ENCODE measurements at regions not wholly inside any gene's neighbourhood (a gene's known extent, or its start where the extent isn't known, plus 50 kb on each side); places are given as distances from the start of the nearest gene placed in this dataset.

DNA sequence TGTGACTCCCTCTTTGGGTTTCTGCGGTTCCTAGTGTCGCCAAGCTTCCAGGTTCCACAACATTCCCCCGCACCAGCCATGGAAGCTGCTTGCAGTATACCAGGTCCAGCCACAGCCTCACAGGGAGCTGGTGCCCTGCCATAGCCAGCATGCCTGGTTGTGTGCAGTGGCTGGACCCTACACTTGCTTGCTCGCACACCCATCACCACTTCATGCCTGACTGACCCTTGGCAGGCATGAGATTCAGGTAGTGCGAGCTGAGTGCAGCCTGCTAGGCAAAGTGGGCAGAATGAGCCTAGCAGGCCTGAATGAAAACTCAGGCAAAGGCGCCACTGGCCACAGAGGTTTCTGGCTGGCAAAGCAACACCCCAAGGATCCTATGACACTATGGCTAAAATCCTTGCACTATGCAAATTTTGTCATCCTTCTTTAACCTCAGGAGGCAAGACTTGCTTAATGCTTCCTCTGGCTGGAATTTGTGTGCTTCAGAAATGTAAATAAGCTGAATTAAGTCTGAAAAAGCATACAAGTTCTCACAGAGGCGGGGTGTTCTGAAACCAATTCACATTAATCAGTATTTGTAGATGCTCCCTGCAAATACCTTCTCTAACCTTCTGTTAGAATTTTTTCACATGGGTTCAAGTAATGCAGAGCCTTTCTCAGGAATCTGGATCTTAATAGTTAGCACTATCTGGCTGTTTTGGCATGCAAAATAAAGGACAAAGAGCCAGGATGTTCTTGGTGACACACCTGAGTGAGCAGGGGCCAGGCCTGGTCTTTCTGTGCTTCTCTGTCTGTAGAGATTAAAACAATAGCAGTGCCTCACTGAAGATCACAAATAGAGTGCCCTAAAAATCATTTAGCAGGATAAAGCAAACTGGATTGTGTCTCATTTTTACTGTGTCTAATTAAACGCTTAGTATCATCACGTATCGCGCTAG is 256.9 kb downstream of the GPATCH2 start:
- DNase-seq, result no peak

DNA sequence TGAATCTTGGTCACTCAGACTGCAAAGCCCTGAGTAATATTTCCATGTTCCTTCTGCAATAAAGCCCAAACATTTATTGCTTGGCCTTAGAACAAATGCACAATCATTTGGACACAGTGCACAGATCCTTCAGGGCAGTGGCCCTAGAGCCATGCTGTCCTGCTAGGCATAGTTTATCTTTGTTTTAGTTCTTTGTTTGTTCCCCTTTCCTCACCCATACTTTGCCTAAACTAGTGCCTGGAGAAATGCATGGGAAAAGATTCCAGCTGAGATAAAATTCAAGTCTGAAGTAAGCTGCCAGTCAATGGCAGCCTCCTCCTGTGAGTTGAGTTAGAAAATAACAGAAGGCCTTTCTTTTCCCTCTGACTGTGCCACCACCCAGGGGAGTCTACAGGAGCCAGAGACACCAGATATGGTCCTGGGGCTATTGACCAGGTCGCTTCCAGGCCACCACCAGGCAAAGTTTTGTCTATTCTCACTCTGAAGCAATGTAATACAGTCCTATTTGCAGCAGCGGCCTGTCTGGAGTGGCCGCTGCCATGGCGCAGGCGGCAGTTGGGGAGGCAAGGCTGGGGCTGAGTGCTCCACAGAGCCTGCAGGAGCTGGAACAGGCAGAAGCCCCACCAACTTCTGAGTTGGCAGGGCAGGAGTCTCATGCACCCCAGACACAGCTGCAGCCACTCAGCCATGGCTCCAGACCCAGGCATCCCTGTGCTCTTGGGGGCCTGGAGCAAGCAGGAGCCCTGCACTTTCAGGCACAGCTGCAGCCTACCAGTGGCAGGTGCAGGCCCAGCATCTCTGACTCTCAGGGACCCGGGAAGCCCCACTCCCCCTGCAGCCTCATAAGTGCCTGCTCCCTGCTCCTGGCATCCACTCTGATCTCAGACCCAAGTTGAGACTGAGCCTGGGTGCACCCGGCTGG is 258.6 kb downstream of the GPATCH2 start:
- DNase-seq, result no peak

DNA sequence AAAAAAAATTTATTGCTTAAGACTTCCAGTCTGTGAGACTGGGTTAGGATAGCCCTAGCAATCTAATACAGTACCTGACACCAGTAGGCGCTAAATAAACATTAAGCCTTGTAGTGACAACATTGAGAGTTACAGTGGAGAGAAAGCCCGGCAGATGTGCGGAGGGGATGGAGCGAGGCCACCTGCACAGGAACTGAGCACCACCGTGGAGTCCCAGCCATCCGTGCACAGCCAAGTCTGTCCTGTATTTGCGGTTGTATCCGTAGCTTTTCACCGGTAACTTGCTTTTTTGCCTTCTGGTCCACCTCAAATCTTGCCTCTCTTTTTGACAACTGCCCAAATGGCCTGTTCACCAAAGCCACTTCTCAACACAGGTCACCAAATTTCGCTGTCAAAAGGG is 260.1 kb downstream of the GPATCH2 start:
- no peak for DNase-seq

DNA sequence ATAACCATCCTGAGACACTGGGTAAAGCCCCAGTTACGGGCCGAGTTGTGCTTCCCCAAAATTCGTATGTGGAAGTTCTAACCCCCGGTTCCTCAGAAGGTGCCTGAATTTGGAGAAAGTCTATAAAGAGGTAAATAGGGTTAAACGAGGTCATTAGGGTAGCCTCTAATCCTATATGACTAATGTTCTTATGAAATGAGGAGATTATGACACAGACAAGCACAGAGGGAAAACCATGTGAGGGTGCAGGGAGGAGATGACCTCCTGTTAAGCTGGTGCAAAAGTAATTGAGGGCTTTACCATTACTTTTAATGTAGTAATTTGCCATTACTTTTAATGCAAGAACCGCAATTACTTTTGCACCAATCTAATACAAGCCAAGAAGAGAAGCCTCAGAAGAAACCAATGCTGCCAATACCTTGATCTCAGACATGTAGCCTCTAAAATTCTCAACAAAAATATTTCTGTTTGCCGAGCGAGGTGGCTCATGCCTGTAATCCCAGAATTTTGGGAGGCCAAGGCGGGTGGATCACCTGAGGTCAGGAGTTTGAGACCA is 260.8 kb downstream of the GPATCH2 start:
- DNase-seq, result no peak

DNA sequence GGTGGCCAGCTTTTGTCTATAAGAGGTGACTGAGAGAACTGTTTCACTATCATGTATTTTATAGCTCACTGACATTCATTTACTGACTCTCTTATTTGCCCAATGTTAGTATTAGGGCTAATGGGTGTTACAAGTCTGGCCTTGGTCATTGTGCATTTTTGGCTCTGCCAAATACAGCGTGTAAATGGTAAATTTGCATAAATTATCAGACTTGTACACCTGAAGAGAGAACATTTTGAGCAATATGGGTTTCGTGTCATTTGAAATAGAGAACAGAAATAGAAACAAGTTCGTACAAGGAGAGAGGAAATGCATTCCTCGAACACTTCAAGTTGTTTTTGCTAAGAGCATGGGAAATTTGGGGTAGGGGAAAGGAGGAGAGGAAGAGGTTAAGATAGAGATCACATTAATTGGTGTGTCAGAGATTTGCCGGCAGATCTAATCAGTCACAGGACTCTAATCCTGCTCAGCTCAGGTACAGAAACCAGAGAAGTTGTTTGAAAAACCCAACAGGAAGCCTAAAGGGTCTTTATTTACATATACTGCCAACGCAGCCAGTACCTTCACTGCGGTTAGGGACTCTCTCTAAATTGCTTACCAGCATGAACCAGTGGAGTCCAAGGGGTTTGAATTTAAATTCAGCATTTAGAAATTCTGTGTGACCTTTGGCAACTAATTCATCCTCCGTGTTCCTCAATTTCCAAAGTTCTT is 261.5 kb downstream of the GPATCH2 start:
- peak in 1 of 5 experiments; percentile 6 for DNase-seq

DNA sequence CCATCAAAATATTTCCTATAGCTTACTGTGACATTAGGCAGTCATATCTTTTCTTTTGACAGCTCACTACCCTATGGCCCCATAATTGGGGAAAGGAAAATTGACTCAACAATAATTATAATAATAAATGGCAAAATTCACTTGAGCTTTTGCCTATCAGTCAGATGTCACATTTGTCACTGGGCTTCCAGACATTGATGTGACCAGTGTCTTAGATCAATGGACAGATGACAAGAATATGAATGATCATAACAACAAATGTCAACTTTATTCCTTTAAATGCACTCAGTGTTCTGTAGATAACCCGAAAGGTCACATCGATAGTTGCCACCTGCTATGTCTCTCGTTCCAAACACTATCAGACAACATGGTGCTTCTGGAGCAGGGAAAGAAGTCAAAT is 266.7 kb downstream of the GPATCH2 start:
- no peak for DNase-seq

DNA sequence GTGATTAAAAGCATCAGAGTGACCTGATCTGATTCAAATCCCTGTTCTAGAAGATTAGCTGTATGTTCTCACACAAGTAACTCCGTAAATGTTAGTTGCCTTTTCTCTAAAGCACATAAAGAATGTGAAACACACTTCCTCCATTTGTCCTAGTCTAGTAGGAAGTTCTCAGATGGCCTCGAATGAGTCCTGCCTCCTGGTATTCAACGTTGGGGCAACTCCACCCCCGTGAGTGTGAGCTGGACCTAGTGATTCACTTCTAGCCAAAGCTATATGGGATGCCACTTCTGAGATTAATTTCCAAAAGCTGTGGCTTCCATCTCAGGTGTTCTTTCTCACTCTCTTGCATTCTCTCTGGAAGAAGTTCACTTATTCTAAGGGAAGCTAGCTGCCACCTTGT is 267.6 kb downstream of the GPATCH2 start:
- DNase-seq, result no peak

DNA sequence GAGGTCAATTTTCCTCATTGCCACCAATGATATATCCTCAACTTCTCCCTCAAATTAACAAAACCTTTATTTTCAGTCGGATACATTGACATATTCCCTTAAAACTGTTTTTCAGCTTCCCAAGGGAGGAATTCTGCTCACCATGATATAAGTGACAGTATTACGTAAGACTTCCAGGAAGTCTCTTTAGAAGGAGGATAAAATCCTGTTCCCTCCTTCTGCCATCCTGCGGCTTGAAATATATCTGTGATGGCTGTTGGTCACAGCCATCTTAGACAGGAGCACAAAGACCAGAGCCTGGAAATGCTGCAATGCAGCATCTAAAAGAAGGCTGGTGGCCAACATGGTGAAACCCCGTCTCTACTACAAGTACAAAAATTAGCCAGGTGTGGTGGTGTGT is 270.4 kb downstream of the GPATCH2 start:
- DNase-seq, result no peak

DNA sequence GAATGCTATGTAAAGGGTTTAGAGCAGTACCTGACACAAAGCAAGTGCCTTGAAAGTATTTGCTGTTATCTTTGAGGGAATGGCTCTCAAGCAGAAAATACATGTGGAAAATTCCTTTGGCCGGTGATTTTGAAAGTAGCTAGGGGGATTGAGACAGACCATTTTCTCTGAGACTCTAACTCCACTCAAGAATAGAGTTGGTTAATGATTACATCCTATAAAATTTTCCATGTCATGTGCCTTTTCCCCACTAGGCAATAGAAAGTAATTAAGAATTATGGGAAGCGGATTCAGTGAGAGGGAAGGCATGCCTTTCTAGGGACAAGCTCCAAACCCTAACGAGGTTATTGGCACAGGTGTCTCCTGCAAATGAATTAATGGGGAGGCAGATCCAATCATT is 276.0 kb downstream of the GPATCH2 start:
- no peak for DNase-seq

DNA sequence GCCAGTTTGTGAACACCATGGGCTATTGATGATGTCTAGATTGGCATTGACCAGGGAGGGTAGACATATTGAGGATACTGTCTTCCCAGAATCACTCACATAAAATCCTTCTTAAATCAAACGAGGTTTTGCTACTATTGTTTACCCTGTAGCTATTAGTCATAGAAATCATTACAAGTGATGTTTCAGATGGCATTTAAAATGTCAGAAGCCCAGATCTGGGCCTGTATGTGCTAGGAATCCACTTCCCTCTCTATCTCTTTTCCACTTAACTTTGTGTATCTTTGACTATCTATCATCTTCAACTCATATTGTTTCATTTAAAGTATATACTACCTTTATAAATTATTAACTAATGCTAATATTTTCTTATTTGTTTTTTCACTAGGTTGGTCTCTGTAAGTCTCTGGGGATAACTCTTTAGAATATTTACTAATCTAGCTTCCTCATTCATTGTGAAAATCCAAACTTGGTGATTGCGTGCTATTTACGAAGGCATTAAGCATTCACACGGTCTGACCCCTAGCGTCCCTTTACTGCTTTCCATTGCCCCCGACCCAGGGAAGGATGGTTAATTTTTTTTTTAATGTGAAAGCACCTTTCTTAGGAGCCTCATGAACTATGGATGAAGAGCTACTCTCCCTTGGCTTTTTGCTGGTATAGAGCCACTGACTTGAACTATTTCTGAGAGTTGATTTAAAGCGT is 281.8 kb downstream of the GPATCH2 start:
- no peak for DNase-seq

DNA sequence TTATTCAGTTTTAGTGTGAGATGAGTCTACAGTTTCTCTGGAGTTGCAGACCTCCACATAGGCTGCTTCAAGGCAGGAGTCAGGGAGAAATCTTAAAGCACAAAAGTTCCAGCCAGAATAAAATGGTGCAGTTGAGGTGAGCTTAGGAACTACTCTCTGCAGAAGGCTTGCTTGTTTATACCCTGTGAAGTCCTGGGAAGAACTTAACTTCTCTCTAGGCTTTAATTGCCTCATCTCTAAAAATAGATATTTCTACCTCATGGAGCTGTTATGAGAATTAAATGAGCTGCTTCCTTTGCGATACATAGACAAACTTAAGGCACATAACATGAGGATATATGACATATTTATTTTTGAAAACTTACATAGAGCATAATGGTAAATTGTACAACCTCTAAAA is 286.2 kb downstream of the GPATCH2 start:
- DNase-seq, result no peak

DNA sequence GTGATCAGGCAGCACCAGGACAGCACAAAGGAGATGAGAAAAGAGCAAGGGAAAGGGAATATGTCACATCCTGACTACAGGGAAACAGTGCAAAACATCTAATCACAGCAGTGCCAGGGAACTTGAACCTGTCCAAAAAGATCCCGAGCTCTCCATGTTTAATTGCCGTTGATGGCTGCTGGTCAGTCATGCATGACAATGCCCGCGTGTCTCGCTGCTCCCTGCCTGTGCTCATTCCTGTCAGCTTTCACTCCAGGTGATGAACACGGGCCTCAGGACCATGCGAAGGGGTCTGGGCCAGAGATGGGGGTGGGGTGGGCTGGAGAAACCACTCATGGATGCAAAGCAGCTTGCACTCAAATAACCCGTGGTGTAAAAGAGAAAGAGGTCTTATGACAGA is 287.0 kb downstream of the GPATCH2 start:
- no peak for DNase-seq

DNA sequence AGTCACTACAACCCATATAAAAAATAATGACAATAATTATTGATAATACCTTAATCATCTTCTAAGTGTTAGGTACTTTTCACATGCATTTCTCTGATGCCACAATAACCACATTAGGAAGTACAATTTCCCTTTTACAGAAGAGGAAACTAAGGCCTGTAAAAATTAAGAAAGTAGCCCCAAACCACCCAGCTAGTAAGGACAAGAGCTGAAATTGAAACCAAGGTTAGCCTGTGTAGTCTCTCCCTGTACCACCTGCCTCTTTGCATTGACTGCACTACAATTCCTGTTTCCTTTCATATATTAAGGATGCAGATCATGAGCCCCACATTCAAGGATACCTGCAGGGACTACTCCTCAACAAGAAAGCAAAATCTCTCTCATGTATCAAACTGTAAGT is 288.8 kb downstream of the GPATCH2 start:
- DNase-seq, result no peak

DNA sequence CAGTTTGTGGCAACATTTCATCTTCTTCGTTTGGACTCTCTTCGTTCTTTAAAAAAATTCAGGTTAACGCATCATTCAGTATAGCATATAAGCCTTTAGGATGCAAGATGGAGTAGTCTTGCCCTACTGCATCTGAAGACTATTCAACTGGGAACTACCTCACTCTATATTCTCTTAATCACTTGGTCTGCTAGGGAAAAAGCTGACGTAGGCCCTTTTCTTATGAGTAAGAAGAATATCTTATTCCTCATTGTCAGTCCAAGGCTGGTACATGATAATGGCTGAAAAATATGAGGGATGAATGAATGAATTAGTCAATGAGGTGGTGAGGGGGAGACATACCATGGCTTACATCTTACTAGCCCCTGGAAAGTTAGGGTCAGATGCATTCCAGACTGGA is 294.2 kb downstream of the GPATCH2 start:
- DNase-seq, result no peak

DNA sequence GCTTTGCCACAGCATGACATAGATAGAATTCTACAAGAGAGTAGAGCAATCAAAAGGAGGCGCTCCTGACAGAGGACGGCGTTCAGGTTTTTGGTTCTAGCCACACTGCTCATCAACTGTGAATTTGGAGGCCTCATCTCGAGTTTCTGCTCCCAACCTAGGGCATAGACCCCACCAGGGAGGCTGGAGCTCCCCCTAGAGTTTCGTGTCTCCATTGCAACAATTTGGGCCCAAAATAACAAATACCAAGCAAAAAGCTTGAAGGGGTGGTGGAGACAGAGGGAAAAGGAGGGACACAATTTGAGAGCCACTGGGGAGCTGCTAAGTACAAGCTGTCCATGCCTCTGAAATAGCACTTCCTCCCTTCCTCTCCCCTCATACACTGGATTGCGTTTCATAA is 297.0 kb downstream of the GPATCH2 start:
- peak in 1 of 5 experiments; percentile 3 for DNase-seq

DNA sequence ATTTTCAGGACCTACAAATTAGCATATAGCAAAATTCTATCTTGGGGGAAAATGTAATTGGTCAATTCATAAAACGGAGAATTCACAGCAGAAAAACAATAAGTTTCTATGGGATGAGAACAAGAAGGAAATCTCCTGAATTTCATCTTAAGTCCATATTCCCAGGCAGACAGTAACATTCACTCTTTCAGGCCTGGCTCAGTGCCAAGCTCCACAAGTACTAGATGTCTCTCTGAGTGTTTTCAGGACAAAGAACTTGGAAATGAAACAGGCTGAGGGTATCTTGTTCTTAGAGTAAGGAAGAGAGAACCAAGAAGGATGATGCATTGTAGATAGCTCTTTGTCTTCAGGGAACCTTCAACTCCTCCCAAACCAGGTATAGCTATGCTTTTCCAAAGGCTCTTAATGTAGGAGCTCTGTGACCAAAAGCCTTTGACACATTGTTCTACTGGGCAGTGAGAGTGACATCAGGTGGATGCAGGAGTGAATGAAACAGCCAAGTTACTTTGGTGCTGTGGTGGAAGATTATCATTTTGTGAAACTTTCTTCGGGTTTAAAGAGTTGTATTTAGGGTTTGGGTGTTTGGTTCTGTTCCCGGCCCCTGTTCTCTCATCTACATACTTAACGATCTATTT is 298.3 kb downstream of the GPATCH2 start:
- no peak for DNase-seq

DNA sequence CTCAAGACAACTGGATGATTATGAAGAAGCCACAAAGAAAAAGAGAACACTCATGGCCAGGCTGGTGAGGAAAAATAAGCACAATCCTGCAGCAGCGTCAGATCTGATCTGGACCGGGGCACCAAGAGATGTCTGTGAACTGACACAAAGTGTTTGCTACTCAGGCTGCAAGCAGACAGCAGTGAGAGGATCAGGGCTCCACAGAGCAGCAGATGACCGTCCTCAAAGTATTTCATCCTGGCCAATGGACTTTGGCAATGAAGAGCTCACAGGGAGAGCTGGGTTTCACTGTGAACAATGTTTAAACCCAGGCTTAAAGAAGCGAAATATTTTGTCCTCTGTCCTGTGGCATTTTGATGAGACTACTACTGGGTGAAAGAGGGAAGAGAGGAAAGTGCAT is 299.2 kb downstream of the GPATCH2 start:
- no peak for DNase-seq

DNA sequence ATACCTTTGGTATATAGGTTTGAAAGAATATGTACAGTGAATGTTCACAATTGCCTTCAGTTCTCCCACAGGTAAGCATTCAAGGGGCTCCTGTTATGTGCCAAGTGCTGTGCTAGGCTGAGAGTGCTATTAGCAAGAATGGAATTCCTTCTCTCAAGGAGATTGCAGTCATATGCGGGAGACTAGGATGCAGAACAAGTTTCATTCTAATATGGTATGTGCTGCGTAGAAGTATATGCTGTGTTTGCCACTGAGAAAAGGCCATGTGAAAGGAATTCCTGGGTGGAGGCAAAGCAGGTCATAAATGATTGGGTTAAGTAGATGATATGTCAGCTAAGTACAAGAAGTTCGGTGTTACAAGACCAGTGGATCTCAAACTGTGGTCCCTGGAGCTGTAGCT is 303.0 kb downstream of the GPATCH2 start:
- DNase-seq, result no peak

DNA sequence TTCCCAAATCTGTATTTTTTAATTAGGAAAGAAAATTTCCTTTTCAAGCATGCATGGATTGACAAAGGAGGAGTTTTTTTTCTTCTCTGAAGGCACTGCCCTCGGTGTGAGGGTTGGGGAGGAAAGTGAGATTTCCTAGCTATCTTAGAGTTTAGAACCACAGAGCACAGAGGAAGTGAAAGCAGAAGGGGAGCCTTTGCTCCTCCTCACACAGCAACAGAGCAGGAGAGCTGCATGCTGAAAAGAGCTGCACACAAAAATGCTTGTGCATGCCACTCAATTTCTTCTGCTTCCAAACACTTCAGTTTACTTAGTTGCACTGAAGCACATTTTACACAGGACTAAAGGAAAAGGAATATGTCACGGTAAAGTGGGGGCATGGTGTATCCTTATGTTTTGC is 308.1 kb downstream of the GPATCH2 start:
- DNase-seq, result no peak

DNA sequence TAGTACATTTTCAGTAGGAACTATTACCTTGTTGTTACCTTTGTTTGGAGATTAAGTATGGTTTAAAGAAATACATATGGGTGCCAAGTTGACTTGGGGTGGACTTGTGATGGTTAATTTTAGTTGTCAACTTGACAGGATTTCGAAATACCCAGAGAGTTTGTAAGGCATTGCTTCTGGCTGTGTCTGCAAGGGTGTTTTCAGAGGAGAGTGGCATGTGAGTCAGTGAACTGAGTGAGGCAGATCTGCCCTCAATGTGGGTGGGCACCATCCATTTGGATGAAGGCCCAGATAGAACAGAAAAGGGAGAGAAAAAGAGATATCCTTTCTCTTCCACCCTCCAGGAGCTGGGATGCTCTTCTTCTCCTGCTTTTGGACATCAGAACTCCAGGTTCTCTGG is 315.5 kb downstream of the GPATCH2 start:
- DNase-seq, result no peak

DNA sequence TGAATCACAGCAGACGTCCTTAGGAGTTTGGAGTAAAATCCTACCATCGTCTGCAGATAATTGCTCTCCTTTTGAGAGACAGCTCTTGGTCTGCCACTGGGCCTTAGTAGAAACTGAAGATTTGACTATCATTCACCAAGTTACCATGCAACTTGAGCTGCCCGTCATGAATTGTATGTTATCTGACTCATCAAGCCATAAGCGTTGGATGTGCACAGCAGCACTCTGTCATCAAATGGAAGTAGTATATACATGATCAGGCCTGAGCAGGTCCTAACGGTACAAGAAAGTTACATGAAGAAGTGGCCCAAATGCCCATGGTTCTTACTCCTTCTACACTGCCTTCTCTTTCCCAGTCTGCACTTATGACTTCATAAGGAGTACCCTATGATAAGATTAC is 317.8 kb downstream of the GPATCH2 start:
- DNase-seq, result no peak

DNA sequence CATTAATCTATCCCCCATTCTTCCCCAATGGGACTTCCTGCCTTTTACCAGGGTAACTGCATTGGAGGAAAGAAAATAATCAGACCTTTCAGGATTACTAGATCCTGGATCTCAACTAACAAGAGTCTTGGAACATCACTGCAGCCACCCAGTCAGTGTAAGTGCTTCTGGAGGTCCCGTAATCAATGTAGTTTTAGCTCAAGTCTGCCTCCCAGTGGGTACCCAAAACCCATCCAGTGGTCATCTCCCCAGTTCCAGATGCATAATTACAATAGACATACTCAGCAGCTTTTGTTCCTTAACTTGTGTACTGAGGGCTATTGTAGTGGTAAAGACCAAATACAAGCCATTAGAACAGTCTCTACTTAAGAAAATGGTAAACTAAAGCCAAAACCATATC is 319.1 kb downstream of the GPATCH2 start:
- DNase-seq, result no peak
